AG09319 (cell line): ENCODE measurements at regions not wholly inside any gene's neighbourhood (a gene's known extent, or its start where the extent isn't known, plus 50 kb on each side); places are given as distances from the start of the nearest gene placed in this dataset.

Experiments used
- DNase-seq: peaks from one replicate; pipeline ENCODE4 v3.0.0-alpha.2; 2010; ENCODE audit warnings: low read depth; ENCODE audit errors: extremely low read depth
- CTCF ChIP-seq: IDR thresholded peaks from 2 replicates; pipeline ENCODE4 v1.5.1; 2011; ENCODE audit warnings: low read depth, mild to moderate bottlenecking, inconsistent platforms, low read length, moderate library complexity

GRCh38 chr2:237258116-237258515 lies 155.8 kb downstream of the COL6A3 start:
- DNase-seq = no peak
- TF ChIP-seq CTCF = no peak; the same call in 1 of the 2 replicates

GRCh38 chr2:237258615-237259014 lies 155.3 kb downstream of the COL6A3 start:
- TF ChIP-seq CTCF = no peak
- DNase-seq = no peak

- DNase-seq = no peak
- no peak for TF ChIP-seq CTCF
Observed at GRCh38 chr2:237259201-237259600, 154.8 kb downstream of the COL6A3 start.

GRCh38 chr2:237260039-237260620 lies 153.8 kb downstream of the COL6A3 start:
- no peak for DNase-seq
- TF ChIP-seq CTCF = no peak

GRCh38 chr2:237260686-237261085 lies 153.3 kb downstream of the COL6A3 start:
- DNase-seq = no peak
- no peak for TF ChIP-seq CTCF

- DNase-seq = no peak
- no peak for TF ChIP-seq CTCF
Observed at GRCh38 chr2:237261327-237261726, 152.6 kb downstream of the COL6A3 start.

GRCh38 chr2:237262838-237263771 lies 150.9 kb downstream of the COL6A3 start:
- no peak for DNase-seq

More at GRCh38 chr2:237262838-237263771, 150.9 kb downstream of the COL6A3 start:
- TF ChIP-seq CTCF = no peak
